ENCODE measurements at regions not wholly inside any gene's neighbourhood (a gene's known extent, or its start where the extent isn't known, plus 50 kb on each side); places are given as distances from the start of the nearest gene placed in this dataset.
"Not testable (repeated sequence)": the region's sequence is repeated elsewhere in the genome, so short reads cannot be mapped to it uniquely, and the experiment has no call there.

DNA sequence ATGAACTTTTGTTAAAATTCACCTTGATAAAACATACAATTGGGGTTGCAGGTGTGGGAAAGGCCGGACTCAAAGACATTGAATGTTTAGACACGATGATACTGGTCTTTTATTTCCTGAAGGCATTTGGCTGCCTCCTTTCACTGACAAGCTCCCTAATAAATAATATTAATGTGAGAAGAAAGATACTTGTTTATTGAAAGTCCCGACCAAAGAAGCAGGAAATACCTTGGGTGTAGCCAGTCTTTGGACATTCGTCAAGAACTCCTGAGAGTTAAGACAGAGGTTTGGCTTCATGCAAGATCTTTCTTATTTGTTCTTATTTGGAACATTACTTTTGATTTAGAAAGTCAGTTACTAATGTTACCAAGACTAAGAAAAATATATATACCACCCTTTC, 1133.8 kb upstream of the SEL1L start:
- no peak overlapping the region for H3K4me3 ChIP-seq (ENCODE audit: low read length)
- no peaks in the 10 kb centered on the region for H3K27me3 Mint-ChIP-seq
- CTCF ChIA-PET = no interaction called here
- H3K9me3 ChIP-seq (ENCODE audit: control insufficient read depth in 1 of 2, insufficient read depth in 1 of 2, low read length in 2 of 2) = peaks cover 0 to 4% of the 10 kb centered on the region in 2 experiments
- H3K4me3 Mint-ChIP-seq = no peak overlapping the region
- POLR2A ChIA-PET = no interaction called here
- no peak overlapping the region for H3K27ac ChIP-seq (ENCODE audit: low read depth in 1 of 2, low read length in 2 of 2)
- H3K4me1 Mint-ChIP-seq (ENCODE audit: low read depth) = no peaks in the 10 kb centered on the region
- H3K36me3 ChIP-seq (ENCODE audit: insufficient read depth, low read length) = no peaks in the 10 kb centered on the region
- no peaks in the 10 kb centered on the region for H3K4me1 ChIP-seq (ENCODE audit: insufficient read depth, low read length)
- H3K36me3 Mint-ChIP-seq (ENCODE audit: low read depth) = no peaks in the 10 kb centered on the region
- H3K27me3 ChIP-seq (ENCODE audit: control insufficient read depth in 1 of 2, insufficient read depth in 2 of 2, low read length in 2 of 2) = no peaks in the 10 kb centered on the region
- intact Hi-C loops (cut with DNase I, micrococcal nuclease) = no loop called here
- no peak for ATAC-seq (ENCODE audit: poor library complexity)
- no peak for TF ChIP-seq CTCF (IDR thresholded peaks at IDR 0.05)
- peaks cover 10% of the 10 kb centered on the region for H3K9me3 Mint-ChIP-seq
- H3K27ac Mint-ChIP-seq = no peak overlapping the region
- no peak for DNase-seq

DNA sequence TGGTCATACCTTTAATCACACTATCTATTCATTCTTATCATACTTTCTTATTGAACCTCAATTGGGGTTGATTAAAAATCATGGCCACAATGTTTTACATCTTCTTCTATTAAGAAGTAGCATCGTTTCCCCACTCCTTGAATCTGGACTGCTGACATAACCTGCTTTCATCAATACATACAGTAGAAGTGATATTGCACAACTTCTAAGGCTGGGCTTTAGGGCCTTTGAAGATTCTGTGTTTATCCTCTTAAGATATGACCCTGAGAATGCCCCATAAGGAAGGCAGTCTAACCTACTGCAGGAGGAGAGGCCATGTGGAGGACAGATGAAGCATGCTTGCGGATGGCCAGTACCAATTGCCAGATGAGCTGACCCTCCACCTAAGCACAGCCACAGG, 1142.8 kb upstream of the SEL1L start:
- no peaks in the 10 kb centered on the region for H3K9me3 ChIP-seq (ENCODE audit: control insufficient read depth in 1 of 2, insufficient read depth in 1 of 2, low read length in 2 of 2)
- POLR2A ChIA-PET = no interaction called here
- H3K4me1 ChIP-seq (ENCODE audit: insufficient read depth, low read length) = no peaks in the 10 kb centered on the region
- no peak for ATAC-seq (ENCODE audit: poor library complexity)
- intact Hi-C loops (cut with DNase I, micrococcal nuclease) = no loop called here
- Mint-ChIP-seq H3K9me3 (peaks cover 5% of the 10 kb centered on the region), H3K36me3 (ENCODE audit: low read depth) (no peaks in the 10 kb centered on the region), H3K4me1 (ENCODE audit: low read depth) (no peaks in the 10 kb centered on the region), H3K27me3 (no peaks in the 10 kb centered on the region), H3K27ac (no peak overlapping the region), H3K4me3 (no peak overlapping the region)
- H3K27me3 ChIP-seq (ENCODE audit: control insufficient read depth in 1 of 2, insufficient read depth in 2 of 2, low read length in 2 of 2) = no peaks in the 10 kb centered on the region
- no peak overlapping the region for H3K4me3 ChIP-seq (ENCODE audit: low read length)
- no peak for TF ChIP-seq CTCF (IDR thresholded peaks at IDR 0.05)
- H3K27ac ChIP-seq (ENCODE audit: low read depth in 1 of 2, low read length in 2 of 2) = no peak overlapping the region
- no peak for DNase-seq
- CTCF ChIA-PET = no interaction called here
- H3K36me3 ChIP-seq (ENCODE audit: insufficient read depth, low read length) = no peaks in the 10 kb centered on the region

DNA sequence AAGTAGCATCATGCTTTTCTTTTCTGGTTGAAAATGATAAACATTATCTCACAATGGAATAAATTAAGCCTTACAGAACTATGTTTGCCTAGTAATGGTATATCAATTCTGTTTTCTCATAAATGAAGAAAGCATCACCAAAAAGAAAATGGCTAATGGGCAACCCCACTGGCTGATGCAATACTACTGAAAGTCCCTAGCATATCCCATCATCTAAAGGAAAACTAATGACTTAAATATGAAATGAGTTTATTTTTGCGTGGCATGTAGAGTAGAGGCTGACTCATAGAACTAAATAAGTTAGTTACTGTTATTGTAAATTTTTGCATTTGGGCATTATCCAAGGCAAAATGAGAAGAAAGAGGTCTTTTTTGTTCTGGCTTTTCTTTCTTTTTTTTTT, 1156.3 kb upstream of the SEL1L start:
- DNase-seq (no peak), ATAC-seq (ENCODE audit: poor library complexity) (no peak)
- no peaks in the 10 kb centered on the region for H3K36me3 Mint-ChIP-seq (ENCODE audit: low read depth)
- H3K27ac ChIP-seq (ENCODE audit: low read depth in 1 of 2, low read length in 2 of 2) = no peak overlapping the region
- H3K4me3 Mint-ChIP-seq = no peak overlapping the region
- no peaks in the 10 kb centered on the region for H3K27me3 Mint-ChIP-seq
- CTCF ChIA-PET = no interaction called here
- H3K9me3 Mint-ChIP-seq = peaks cover 7% of the 10 kb centered on the region
- H3K36me3 ChIP-seq (ENCODE audit: insufficient read depth, low read length) = no peaks in the 10 kb centered on the region
- no peak overlapping the region for H3K4me3 ChIP-seq (ENCODE audit: low read length)
- no peak overlapping the region for H3K27ac Mint-ChIP-seq
- no peak for TF ChIP-seq CTCF (IDR thresholded peaks at IDR 0.05)
- POLR2A ChIA-PET = no interaction called here
- peaks cover 0 to 4% of the 10 kb centered on the region in 2 experiments for H3K9me3 ChIP-seq (ENCODE audit: control insufficient read depth in 1 of 2, insufficient read depth in 1 of 2, low read length in 2 of 2)
- no peaks in the 10 kb centered on the region for H3K4me1 ChIP-seq (ENCODE audit: insufficient read depth, low read length)
- H3K4me1 Mint-ChIP-seq (ENCODE audit: low read depth) = no peaks in the 10 kb centered on the region
- H3K27me3 ChIP-seq (ENCODE audit: control insufficient read depth in 1 of 2, insufficient read depth in 2 of 2, low read length in 2 of 2) = no peaks in the 10 kb centered on the region
- intact Hi-C loops (cut with DNase I, micrococcal nuclease) = no loop called here

DNA sequence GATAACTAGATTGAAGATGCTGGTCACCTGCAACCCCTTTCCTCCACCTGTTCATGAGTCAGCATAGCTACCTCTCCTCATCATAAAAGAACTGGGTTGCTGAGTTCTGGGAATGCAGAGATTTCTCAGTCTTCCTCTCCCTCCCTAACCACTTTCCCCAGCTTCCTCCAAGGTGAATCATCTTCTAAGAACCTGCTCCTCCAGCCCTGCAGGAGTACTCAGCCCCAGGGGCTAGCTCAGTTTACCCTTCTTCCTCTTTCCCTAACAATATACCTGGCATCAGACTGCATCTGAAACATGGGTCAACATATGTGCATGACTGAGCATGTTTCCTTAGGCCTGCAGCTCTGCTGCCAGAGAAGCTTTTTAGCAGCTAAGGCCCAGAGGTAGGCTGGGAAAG, 1157.5 kb upstream of the SEL1L start:
- H3K36me3 Mint-ChIP-seq (ENCODE audit: low read depth); ATAC-seq (ENCODE audit: poor library complexity); intact Hi-C loops (cut with DNase I, micrococcal nuclease); H3K4me3 Mint-ChIP-seq; H3K4me1 Mint-ChIP-seq (ENCODE audit: low read depth); H3K9me3 ChIP-seq (ENCODE audit: control insufficient read depth in 1 of 2, insufficient read depth in 1 of 2, low read length in 2 of 2); H3K4me3 ChIP-seq (ENCODE audit: low read length); H3K9me3 Mint-ChIP-seq; DNase-seq; CTCF ChIA-PET; H3K36me3 ChIP-seq (ENCODE audit: insufficient read depth, low read length); H3K4me1 ChIP-seq (ENCODE audit: insufficient read depth, low read length); POLR2A ChIA-PET; H3K27ac Mint-ChIP-seq; H3K27ac ChIP-seq (ENCODE audit: low read depth in 1 of 2, low read length in 2 of 2); H3K27me3 Mint-ChIP-seq; H3K27me3 ChIP-seq (ENCODE audit: control insufficient read depth in 1 of 2, insufficient read depth in 2 of 2, low read length in 2 of 2): not testable (repeated sequence)

Measured in CD4-positive, alpha-beta T cell (primary cell).